Neural crest cell (in vitro differentiated cells): ENCODE measurements at regions not wholly inside any gene's neighbourhood (a gene's known extent, or its start where the extent isn't known, plus 50 kb on each side); places are given as distances from the start of the nearest gene placed in this dataset.
A peak's percentile ranks its signal among the peaks of the same experiment; 100 is the strongest.

Source experiments
- DNase-seq: peaks from one replicate; pipeline ENCODE4 v3.0.0; 2021; ENCODE audit warnings: low read depth, mixed read lengths, low spot score
- H3K27ac Mint-ChIP-seq: one replicate; pipeline ENCODE4 v1.8.0; 2021; ENCODE audit warnings: mild to moderate bottlenecking, mixed read lengths; ENCODE audit not compliant: unreplicated experiment
- H3K27me3 Mint-ChIP-seq: 2 replicates; pipeline ENCODE4 v1.8.0; 2021; ENCODE audit warnings: low read depth, mild to moderate bottlenecking, mixed read lengths
- H3K36me3 Mint-ChIP-seq: 2 replicates; pipeline ENCODE4 v1.8.0; 2021; ENCODE audit warnings: low read depth, mild to moderate bottlenecking, mixed read lengths
- H3K4me1 Mint-ChIP-seq: 2 replicates; pipeline ENCODE4 v1.8.0; 2021; ENCODE audit warnings: mixed read lengths
- H3K4me3 Mint-ChIP-seq: one replicate; pipeline ENCODE4 v1.8.0; 2021; ENCODE audit warnings: mild to moderate bottlenecking, mixed read lengths
- H3K9me3 Mint-ChIP-seq: 2 replicates; pipeline ENCODE4 v1.8.0; 2021; ENCODE audit warnings: mixed read lengths
- CTCF ChIP-seq: fragments of 200-600 bp; sonication (generic); conservative IDR thresholded peaks from 2 replicates; pipeline ENCODE4 v1.5.0; 2021; ENCODE audit warnings: antibody characterized with exemption, mild to moderate bottlenecking

- Mint-ChIP-seq H3K36me3 (no peaks in the 10 kb centered on the region), H3K4me1 (peaks cover 21% of the 10 kb centered on the region), H3K27ac (no peak overlapping the region), H3K9me3 (peaks cover 10% of the 10 kb centered on the region), H3K4me3 (no peak overlapping the region), H3K27me3 (no peaks in the 10 kb centered on the region)
- no peak for DNase-seq
- no peak for TF ChIP-seq CTCF
Measured at GRCh38 chr18:10310626-10311025, 143.8 kb upstream of the APCDD1 start.

GRCh38 chr18:10312326-10313015, 142.0 kb upstream of the APCDD1 start:
- H3K9me3 Mint-ChIP-seq: peaks cover 10% of the 10 kb centered on the region
- peaks cover 24% of the 10 kb centered on the region for H3K4me1 Mint-ChIP-seq
- no peaks in the 10 kb centered on the region for H3K27me3 Mint-ChIP-seq
- TF ChIP-seq CTCF: no peak
- no peak overlapping the region for H3K4me3 Mint-ChIP-seq
- no peaks in the 10 kb centered on the region for H3K36me3 Mint-ChIP-seq
- peak overlapping the region; percentile 66 for H3K27ac Mint-ChIP-seq
- no peak for DNase-seq

- H3K27ac Mint-ChIP-seq: peak overlapping the region; percentile 66
Measured at GRCh38 chr18:10313016-10313342, 141.5 kb upstream of the APCDD1 start.

GRCh38 chr18:10314066-10314465, 140.4 kb upstream of the APCDD1 start:
- Mint-ChIP-seq H3K4me1 (peaks cover 30% of the 10 kb centered on the region), H3K27me3 (no peaks in the 10 kb centered on the region), H3K27ac (no peak overlapping the region), H3K4me3 (no peak overlapping the region), H3K36me3 (no peaks in the 10 kb centered on the region), H3K9me3 (peaks cover 10% of the 10 kb centered on the region)
- TF ChIP-seq CTCF: no peak
- DNase-seq: no peak

More at GRCh38 chr18:10313016-10313342, 141.5 kb upstream of the APCDD1 start:
- no peaks in the 10 kb centered on the region for H3K36me3 Mint-ChIP-seq
- TF ChIP-seq CTCF: no peak
- peaks cover 24% of the 10 kb centered on the region for H3K4me1 Mint-ChIP-seq
- no peak for DNase-seq
- peaks cover 10% of the 10 kb centered on the region for H3K9me3 Mint-ChIP-seq
- H3K4me3 Mint-ChIP-seq: no peak overlapping the region
- H3K27me3 Mint-ChIP-seq: no peaks in the 10 kb centered on the region

GRCh38 chr18:10315522-10315921, 138.9 kb upstream of the APCDD1 start:
- DNase-seq: no peak
- no peak overlapping the region for H3K4me3 Mint-ChIP-seq
- peak overlapping the region; percentile 9 for H3K27ac Mint-ChIP-seq
- H3K27me3 Mint-ChIP-seq: no peaks in the 10 kb centered on the region
- H3K9me3 Mint-ChIP-seq: peaks cover 10% of the 10 kb centered on the region
- peaks cover 43% of the 10 kb centered on the region for H3K4me1 Mint-ChIP-seq
- no peaks in the 10 kb centered on the region for H3K36me3 Mint-ChIP-seq
- TF ChIP-seq CTCF: no peak
